ENCODE measurements at regions not wholly inside any gene's neighbourhood (a gene's known extent, or its start where the extent isn't known, plus 50 kb on each side); places are given as distances from the start of the nearest gene placed in this dataset.

GRCh38 chr6:2361195-2361594 lies 115.8 kb upstream of the GMDS start:
- no peak overlapping the region for H3K4me3 ChIP-seq
- no peak overlapping the region for H3K27ac ChIP-seq
- DNase-seq (ENCODE audit: low read depth, low spot score), result no peak
- H3K9ac ChIP-seq (ENCODE audit: insufficient read length), result no peak overlapping the region
- no peaks in the 10 kb centered on the region for H3K9me3 ChIP-seq (ENCODE audit: low read depth, low read length)
- no peaks in the 10 kb centered on the region for H3K36me3 ChIP-seq (ENCODE audit: insufficient read depth, low read length)
- TF ChIP-seq POLR2AphosphoS5 (IDR thresholded peaks at IDR 0.05; ENCODE audit: borderline replicate concordance, low read depth, low read length), result no peak
- no peak for TF ChIP-seq FOXP2 (optimal IDR thresholded peaks at IDR 0.05; ENCODE audit: control extremely low read depth, extremely low read length, insufficient read depth)
- TF ChIP-seq EZH2 (IDR thresholded peaks at IDR 0.05), result no peak

- no peak overlapping the region for H3K27ac ChIP-seq
- no peak overlapping the region for H3K4me3 ChIP-seq
- DNase-seq (ENCODE audit: low read depth, low spot score), result no peak
- TF ChIP-seq POLR2AphosphoS5 (IDR thresholded peaks at IDR 0.05; ENCODE audit: borderline replicate concordance, low read depth, low read length), result no peak
- no peak for TF ChIP-seq FOXP2 (optimal IDR thresholded peaks at IDR 0.05; ENCODE audit: control extremely low read depth, extremely low read length, insufficient read depth)
- no peak for TF ChIP-seq EZH2 (IDR thresholded peaks at IDR 0.05)
- no peak overlapping the region for H3K9ac ChIP-seq (ENCODE audit: insufficient read length)
- no peaks in the 10 kb centered on the region for H3K9me3 ChIP-seq (ENCODE audit: low read depth, low read length)
- no peaks in the 10 kb centered on the region for H3K36me3 ChIP-seq (ENCODE audit: insufficient read depth, low read length)
These were observed 115.3 kb upstream of the GMDS start for GRCh38 chr6:2360716-2361115.

DNA sequence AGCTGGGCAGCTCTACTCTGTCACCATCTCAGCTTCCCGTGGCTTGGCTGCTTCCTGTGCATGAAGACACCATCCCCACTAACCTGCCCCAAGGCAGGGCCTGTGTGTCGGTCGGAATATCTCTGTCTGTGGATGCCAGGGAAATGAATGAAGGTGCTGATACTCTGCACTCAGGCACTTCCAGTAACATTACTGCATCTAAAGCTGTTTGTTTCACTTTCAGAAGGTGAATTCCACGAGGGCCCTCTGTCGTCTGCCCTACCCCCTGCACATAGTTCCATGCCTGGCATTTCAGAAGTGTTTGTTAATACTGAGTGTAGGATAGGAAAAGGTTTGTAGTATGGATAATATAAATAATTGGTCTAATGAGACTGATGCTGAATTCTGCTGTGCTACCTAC lies 114.7 kb upstream of the GMDS start:
- no peak overlapping the region for H3K9ac ChIP-seq (ENCODE audit: insufficient read length)
- TF ChIP-seq EZH2 (IDR thresholded peaks at IDR 0.05) (no peak), POLR2AphosphoS5 (IDR thresholded peaks at IDR 0.05; ENCODE audit: borderline replicate concordance, low read depth, low read length) (no peak), FOXP2 (optimal IDR thresholded peaks at IDR 0.05; ENCODE audit: control extremely low read depth, extremely low read length, insufficient read depth) (no peak)
- no peak overlapping the region for H3K4me3 ChIP-seq
- no peak for DNase-seq (ENCODE audit: low read depth, low spot score)
- H3K9me3 ChIP-seq (ENCODE audit: low read depth, low read length), result no peaks in the 10 kb centered on the region
- no peak overlapping the region for H3K27ac ChIP-seq
- no peaks in the 10 kb centered on the region for H3K36me3 ChIP-seq (ENCODE audit: insufficient read depth, low read length)

DNA sequence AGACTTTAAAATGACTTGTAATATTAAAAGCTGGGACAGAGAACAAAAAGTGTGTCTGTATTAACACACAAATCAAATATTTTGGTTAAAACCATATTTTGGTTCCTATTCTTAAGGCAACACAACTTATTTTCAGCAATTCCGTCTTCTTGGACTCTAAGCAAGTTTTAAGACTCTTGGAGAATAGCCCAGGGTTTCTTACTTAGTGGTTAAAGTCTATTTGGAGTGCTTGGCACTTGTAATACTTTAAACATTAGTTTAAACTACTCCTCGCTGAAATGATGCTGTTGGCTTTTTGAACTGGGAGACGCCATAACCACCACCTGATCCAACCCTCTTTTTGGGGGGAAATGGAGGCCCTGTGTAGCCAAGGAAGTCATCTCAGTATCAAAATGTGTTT lies 109.7 kb upstream of the GMDS start:
- H3K27ac ChIP-seq, result no peak overlapping the region
- H3K9me3 ChIP-seq (ENCODE audit: low read depth, low read length), result no peaks in the 10 kb centered on the region
- DNase-seq (ENCODE audit: low read depth, low spot score), result no peak
- H3K36me3 ChIP-seq (ENCODE audit: insufficient read depth, low read length), result no peaks in the 10 kb centered on the region
- no peak overlapping the region for H3K9ac ChIP-seq (ENCODE audit: insufficient read length)
- no peak for TF ChIP-seq FOXP2 (optimal IDR thresholded peaks at IDR 0.05; ENCODE audit: control extremely low read depth, extremely low read length, insufficient read depth)
- TF ChIP-seq POLR2AphosphoS5 (IDR thresholded peaks at IDR 0.05; ENCODE audit: borderline replicate concordance, low read depth, low read length), result no peak
- TF ChIP-seq EZH2 (IDR thresholded peaks at IDR 0.05), result no peak
- no peak overlapping the region for H3K4me3 ChIP-seq

DNA sequence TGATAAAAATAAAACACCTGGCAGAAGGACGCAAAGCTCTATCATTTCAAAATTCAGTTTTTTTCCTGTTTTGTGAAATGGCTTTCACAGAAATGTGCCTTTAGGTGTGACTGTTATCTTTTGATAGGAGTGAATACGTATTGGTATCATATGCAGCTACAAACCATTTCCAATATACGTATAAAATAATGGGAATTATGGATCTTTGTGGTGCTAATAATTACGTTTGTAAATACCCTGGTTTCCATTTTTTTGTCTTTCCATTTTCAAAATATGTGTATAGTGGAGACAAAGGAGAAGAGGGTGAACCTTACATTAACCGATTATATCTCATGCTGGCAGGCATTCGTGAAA lies 108.7 kb upstream of the GMDS start:
- H3K9me3 ChIP-seq (ENCODE audit: low read depth, low read length), result no peaks in the 10 kb centered on the region
- no peak overlapping the region for H3K27ac ChIP-seq
- H3K9ac ChIP-seq (ENCODE audit: insufficient read length), result no peak overlapping the region
- no peak for TF ChIP-seq FOXP2 (optimal IDR thresholded peaks at IDR 0.05; ENCODE audit: control extremely low read depth, extremely low read length, insufficient read depth)
- no peak for TF ChIP-seq POLR2AphosphoS5 (IDR thresholded peaks at IDR 0.05; ENCODE audit: borderline replicate concordance, low read depth, low read length)
- no peaks in the 10 kb centered on the region for H3K36me3 ChIP-seq (ENCODE audit: insufficient read depth, low read length)
- H3K4me3 ChIP-seq, result no peak overlapping the region
- DNase-seq (ENCODE audit: low read depth, low spot score), result no peak

DNA sequence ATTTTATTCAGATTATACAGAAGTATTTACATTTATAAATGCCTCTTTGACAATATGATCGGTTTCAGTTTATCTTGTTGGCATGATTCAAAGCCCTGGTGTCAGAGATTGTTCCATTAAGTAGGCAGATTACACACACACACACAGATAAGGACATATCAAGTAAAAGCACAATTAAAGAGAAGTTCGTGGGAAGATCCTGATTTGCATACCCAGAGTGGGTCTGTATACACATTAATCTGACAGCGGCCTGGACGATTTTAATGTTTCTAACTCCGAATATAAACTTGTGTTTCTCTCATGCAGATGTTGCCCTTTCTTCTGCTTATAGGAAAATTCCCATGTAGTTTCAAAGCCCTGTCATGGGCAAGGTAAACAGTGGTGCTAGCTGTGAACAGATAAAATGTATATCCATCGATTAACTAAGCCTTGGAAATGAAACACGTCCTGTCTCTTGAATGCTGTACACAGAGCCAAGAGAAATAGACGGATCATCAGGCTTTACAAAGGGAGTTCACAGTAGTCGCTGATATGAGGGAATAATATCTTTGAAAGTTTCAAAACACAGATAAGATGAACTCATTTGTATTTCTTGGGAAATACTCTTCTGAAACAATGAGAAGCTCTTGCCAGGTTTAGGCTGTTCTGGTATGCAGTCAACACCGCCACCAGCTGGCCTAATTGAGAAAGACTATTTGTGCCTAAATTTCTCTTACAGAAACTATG lies 108.2 kb upstream of the GMDS start:
- TF ChIP-seq POLR2AphosphoS5 (IDR thresholded peaks at IDR 0.05; ENCODE audit: borderline replicate concordance, low read depth, low read length) (no peak), FOXP2 (optimal IDR thresholded peaks at IDR 0.05; ENCODE audit: control extremely low read depth, extremely low read length, insufficient read depth) (no peak), EZH2 (IDR thresholded peaks at IDR 0.05) (no peak)

GRCh38 chr6:2351807-2352431 lies 106.5 kb upstream of the GMDS start:
- H3K9ac ChIP-seq (ENCODE audit: insufficient read length), result no peak overlapping the region
- H3K4me3 ChIP-seq, result no peak overlapping the region
- H3K9me3 ChIP-seq (ENCODE audit: low read depth, low read length), result no peaks in the 10 kb centered on the region
- H3K36me3 ChIP-seq (ENCODE audit: insufficient read depth, low read length), result no peaks in the 10 kb centered on the region
- DNase-seq (ENCODE audit: low read depth, low spot score), result no peak
- no peak overlapping the region for H3K27ac ChIP-seq
- TF ChIP-seq FOXP2 (optimal IDR thresholded peaks at IDR 0.05; ENCODE audit: control extremely low read depth, extremely low read length, insufficient read depth) (no peak), EZH2 (IDR thresholded peaks at IDR 0.05) (no peak), POLR2AphosphoS5 (IDR thresholded peaks at IDR 0.05; ENCODE audit: borderline replicate concordance, low read depth, low read length) (no peak)

More for the DNA sequence above, 108.2 kb upstream of the GMDS start:
- Histone ChIP-seq H3K27ac (no peak overlapping the region), H3K4me3 (no peak overlapping the region), H3K36me3 (ENCODE audit: insufficient read depth, low read length) (no peaks in the 10 kb centered on the region), H3K9ac (ENCODE audit: insufficient read length) (no peak overlapping the region), H3K9me3 (ENCODE audit: low read depth, low read length) (no peaks in the 10 kb centered on the region)
- DNase-seq (ENCODE audit: low read depth, low spot score), result peak; percentile 18

DNA sequence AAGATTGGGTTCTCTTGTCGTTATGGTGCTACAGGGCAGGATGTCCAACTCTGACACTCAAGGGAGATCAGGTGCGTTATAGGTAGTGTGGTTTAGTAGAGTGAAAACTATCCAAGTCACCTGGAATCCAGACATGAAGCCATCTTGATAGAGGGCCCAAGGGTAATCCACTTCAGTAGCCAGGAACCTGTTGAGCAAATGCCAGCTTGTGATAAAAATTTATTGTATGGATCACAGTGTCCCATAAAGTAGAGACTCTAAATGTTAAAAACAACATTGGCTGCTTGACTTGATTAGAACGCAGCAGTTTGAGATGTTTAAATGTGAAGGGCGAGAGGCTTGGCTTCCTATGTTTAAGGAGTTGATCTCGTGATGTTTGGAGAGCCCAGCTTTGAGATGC lies 105.7 kb upstream of the GMDS start:
- Histone ChIP-seq H3K36me3 (ENCODE audit: insufficient read depth, low read length) (no peaks in the 10 kb centered on the region), H3K4me3 (no peak overlapping the region), H3K27ac (no peak overlapping the region), H3K9ac (ENCODE audit: insufficient read length) (no peak overlapping the region), H3K9me3 (ENCODE audit: low read depth, low read length) (no peaks in the 10 kb centered on the region)
- TF ChIP-seq FOXP2 (optimal IDR thresholded peaks at IDR 0.05; ENCODE audit: control extremely low read depth, extremely low read length, insufficient read depth) (no peak), POLR2AphosphoS5 (IDR thresholded peaks at IDR 0.05; ENCODE audit: borderline replicate concordance, low read depth, low read length) (no peak), EZH2 (IDR thresholded peaks at IDR 0.05) (no peak)
- DNase-seq (ENCODE audit: low read depth, low spot score), result no peak
